ENCODE measurements at regions not wholly inside any gene's neighbourhood (a gene's known extent, or its start where the extent isn't known, plus 50 kb on each side); places are given as distances from the start of the nearest gene placed in this dataset.
"Not testable (repeated sequence)": the region's sequence is repeated elsewhere in the genome, so short reads cannot be mapped to it uniquely, and the experiment has no call there.

GRCh38 chr5:30498972-30499371 is 694.5 kb upstream of the CDH6 start:
- Mint-ChIP-seq H3K9me3 (peaks cover 23% of the 10 kb centered on the region), H3K4me1 (no peaks in the 10 kb centered on the region), H3K36me3 (ENCODE audit: insufficient read depth) (no peaks in the 10 kb centered on the region), H3K4me3 (no peak overlapping the region), H3K27me3 (no peaks in the 10 kb centered on the region), H3K27ac (ENCODE audit: low read depth) (no peak overlapping the region)
- DNase-seq (ENCODE audit: low spot score in 2 of 2): no peak
- no peak for ATAC-seq (replicated peaks; ENCODE audit: extremely low read depth, poor library complexity, severe bottlenecking)

DNA sequence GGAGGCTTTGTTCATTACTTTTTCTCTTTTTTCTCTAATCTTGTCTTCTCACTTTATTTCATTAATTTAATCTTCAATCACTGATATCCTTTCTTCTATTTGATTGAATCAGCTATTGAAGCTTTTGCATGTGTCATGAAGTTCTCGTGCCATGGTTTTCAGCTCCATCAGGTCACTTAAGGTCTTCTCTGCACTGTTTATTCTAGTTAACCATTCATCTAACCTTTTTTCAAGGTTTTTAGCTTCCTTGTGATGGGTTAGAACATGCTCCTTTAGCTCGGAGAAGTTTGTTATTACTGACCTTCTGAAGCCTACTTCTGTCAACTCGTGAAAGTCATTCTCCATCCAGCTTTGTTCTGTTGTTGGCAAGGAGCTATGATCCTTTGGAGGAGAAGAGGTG is 695.0 kb upstream of the CDH6 start:
- not testable (repeated sequence) for H3K27ac Mint-ChIP-seq (ENCODE audit: low read depth); H3K36me3 Mint-ChIP-seq (ENCODE audit: insufficient read depth); H3K27me3 Mint-ChIP-seq; DNase-seq (ENCODE audit: low spot score in 2 of 2); H3K4me3 Mint-ChIP-seq; ATAC-seq (replicated peaks; ENCODE audit: extremely low read depth, poor library complexity, severe bottlenecking); H3K4me1 Mint-ChIP-seq
- peaks cover 21% of the 10 kb centered on the region for H3K9me3 Mint-ChIP-seq

DNA sequence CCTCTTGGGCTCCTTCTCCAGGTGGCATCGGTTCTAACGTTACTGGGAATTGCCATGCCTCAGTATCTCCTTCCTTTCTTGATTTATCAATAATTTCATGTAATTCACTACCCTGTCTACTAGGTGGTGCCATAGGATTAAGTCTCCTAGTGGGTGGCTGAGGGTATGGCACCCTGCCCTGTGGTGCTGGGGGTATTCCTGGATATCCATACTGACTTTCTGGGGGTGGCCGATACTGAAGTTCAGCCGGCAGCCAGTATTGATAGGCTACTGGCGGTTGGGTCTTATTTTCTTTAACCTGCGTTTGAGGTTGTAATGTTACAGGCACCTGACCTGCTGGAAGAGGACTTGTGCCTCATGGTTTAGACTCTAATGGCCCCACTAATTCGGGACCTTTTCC is 699.4 kb upstream of the CDH6 start:
- not testable (repeated sequence) for H3K27ac Mint-ChIP-seq (ENCODE audit: low read depth); H3K36me3 Mint-ChIP-seq (ENCODE audit: insufficient read depth); H3K4me3 Mint-ChIP-seq; H3K27me3 Mint-ChIP-seq; DNase-seq (ENCODE audit: low spot score in 2 of 2); H3K4me1 Mint-ChIP-seq; ATAC-seq (replicated peaks; ENCODE audit: extremely low read depth, poor library complexity, severe bottlenecking)
- peaks cover 15% of the 10 kb centered on the region for H3K9me3 Mint-ChIP-seq

- no peak for ATAC-seq (replicated peaks; ENCODE audit: extremely low read depth, poor library complexity, severe bottlenecking)
Measured at GRCh38 chr5:30479104-30479503, 714.4 kb upstream of the CDH6 start.

GRCh38 chr5:30475429-30475828 is 718.1 kb upstream of the CDH6 start:
- Mint-ChIP-seq H3K9me3 (peaks cover 29% of the 10 kb centered on the region), H3K36me3 (ENCODE audit: insufficient read depth) (no peaks in the 10 kb centered on the region), H3K27ac (ENCODE audit: low read depth) (no peak overlapping the region), H3K27me3 (no peaks in the 10 kb centered on the region), H3K4me1 (no peaks in the 10 kb centered on the region), H3K4me3 (no peak overlapping the region)
- DNase-seq (ENCODE audit: low spot score in 2 of 2) (no peak), ATAC-seq (replicated peaks; ENCODE audit: extremely low read depth, poor library complexity, severe bottlenecking) (no peak)

More at GRCh38 chr5:30479104-30479503, 714.4 kb upstream of the CDH6 start:
- H3K4me1 Mint-ChIP-seq: no peaks in the 10 kb centered on the region
- no peaks in the 10 kb centered on the region for H3K27me3 Mint-ChIP-seq
- no peaks in the 10 kb centered on the region for H3K36me3 Mint-ChIP-seq (ENCODE audit: insufficient read depth)
- peaks cover 29% of the 10 kb centered on the region for H3K9me3 Mint-ChIP-seq
- H3K27ac Mint-ChIP-seq (ENCODE audit: low read depth): no peak overlapping the region
- no peak for DNase-seq (ENCODE audit: low spot score in 2 of 2)
- H3K4me3 Mint-ChIP-seq: no peak overlapping the region

DNA sequence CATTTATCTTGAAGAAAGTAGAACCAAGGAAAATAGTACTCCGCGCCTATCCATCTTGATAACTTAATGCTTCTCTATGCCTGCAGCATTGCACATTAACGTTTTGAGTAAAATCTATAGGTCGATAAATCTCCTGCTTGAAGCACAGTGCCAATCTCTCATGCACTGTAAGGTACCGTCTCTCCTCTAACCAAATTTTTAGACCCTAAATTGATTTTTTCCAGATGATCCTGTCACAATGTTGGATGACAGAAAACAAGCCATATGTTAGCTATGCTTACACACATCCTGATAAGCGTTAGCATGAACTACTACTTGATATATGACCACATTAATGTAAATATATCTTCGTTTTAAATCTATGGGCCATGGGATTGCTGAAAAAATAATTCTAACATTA is 723.8 kb upstream of the CDH6 start:
- Mint-ChIP-seq H3K9me3 (peaks cover 32% of the 10 kb centered on the region), H3K27ac (ENCODE audit: low read depth) (no peak overlapping the region), H3K27me3 (no peaks in the 10 kb centered on the region), H3K4me3 (no peak overlapping the region), H3K36me3 (ENCODE audit: insufficient read depth) (no peaks in the 10 kb centered on the region), H3K4me1 (no peaks in the 10 kb centered on the region)
- DNase-seq (ENCODE audit: low spot score in 2 of 2) (no peak), ATAC-seq (replicated peaks; ENCODE audit: extremely low read depth, poor library complexity, severe bottlenecking) (no peak)

DNA sequence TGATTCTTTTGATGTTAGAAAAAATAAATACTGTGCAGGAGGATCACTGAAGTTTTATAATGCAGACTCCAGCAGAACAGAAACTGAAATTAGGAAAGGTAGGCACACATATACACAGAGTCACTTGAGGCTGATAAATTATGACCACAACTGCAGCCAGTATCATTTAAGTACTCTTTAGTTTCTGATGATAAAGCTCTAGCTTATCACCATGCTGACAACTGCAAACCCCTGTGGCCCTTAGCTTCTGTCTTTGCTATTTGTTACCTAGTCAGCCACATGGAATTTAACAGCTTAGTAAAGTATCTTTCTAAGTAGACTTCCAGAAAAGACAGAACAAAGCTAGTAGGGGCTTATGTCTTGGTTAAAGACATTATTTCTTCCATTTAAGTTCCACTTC is 734.8 kb upstream of the CDH6 start:
- no peak overlapping the region for H3K27ac Mint-ChIP-seq (ENCODE audit: low read depth)
- no peak overlapping the region for H3K4me3 Mint-ChIP-seq
- H3K4me1 Mint-ChIP-seq: no peaks in the 10 kb centered on the region
- DNase-seq (ENCODE audit: low spot score in 2 of 2): no peak
- ATAC-seq (replicated peaks; ENCODE audit: extremely low read depth, poor library complexity, severe bottlenecking): no peak
- H3K27me3 Mint-ChIP-seq: no peaks in the 10 kb centered on the region
- no peaks in the 10 kb centered on the region for H3K36me3 Mint-ChIP-seq (ENCODE audit: insufficient read depth)
- peaks cover 15% of the 10 kb centered on the region for H3K9me3 Mint-ChIP-seq

DNA sequence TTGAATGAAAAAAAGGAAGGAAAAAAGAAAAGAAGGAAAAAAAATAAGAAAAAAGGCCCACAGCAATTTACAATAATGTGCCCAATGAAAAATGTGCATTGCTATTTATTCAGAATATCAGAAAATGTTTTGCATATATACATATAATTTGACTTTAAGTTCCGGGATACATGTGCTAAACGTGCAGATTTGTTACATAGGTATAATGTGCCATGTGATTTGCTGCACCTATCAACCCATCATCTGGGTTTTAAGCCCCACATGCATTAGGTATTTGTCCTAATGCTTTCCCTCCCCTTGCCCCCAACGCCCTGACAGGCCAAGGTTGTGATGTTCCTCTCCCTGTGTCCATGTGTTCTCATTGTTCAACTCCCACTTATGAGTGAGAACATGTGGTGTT is 738.0 kb upstream of the CDH6 start:
- H3K4me3 Mint-ChIP-seq; H3K27ac Mint-ChIP-seq (ENCODE audit: low read depth); H3K36me3 Mint-ChIP-seq (ENCODE audit: insufficient read depth); H3K4me1 Mint-ChIP-seq; DNase-seq (ENCODE audit: low spot score in 2 of 2); H3K27me3 Mint-ChIP-seq; ATAC-seq (replicated peaks; ENCODE audit: extremely low read depth, poor library complexity, severe bottlenecking): not testable (repeated sequence)
- peaks cover 31% of the 10 kb centered on the region for H3K9me3 Mint-ChIP-seq

DNA sequence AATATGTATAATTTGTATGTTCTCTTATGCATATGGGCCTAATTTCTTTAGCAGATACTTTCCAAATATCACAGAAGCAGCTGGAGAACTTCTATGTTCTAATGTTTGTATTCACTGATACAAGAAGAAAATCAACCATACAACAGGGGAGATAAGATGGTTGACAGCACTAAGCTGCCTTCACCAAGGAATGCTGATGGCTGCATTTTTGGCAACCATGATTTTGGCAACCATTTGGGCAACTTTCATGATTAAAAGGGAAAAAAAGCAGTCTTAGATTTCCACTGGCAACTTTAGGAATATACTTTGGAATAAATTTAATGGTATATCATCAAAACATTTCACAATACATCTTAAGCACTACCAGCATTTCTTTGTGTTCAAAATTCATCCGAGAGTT is 740.3 kb upstream of the CDH6 start:
- Mint-ChIP-seq H3K36me3 (ENCODE audit: insufficient read depth) (no peaks in the 10 kb centered on the region), H3K4me1 (no peaks in the 10 kb centered on the region)

DNA sequence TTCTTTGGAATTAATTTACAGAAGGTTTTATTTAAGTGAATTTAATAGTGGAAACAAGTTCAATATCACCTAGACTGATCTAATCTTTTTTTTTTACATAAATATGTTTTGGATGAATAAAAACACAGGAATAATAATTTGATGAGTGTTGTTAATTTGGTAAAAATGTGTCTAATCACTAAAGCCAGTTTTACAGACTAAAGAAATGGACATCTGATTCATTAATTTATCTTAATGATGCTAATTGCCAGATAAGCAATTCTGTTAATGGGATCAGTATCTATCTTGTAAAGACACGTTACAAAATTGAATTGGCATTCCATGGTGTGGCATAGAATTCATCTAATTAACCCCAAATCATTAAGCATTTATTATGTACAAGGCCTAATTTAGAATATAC is 743.3 kb upstream of the CDH6 start:
- Mint-ChIP-seq H3K27me3 (no peaks in the 10 kb centered on the region), H3K9me3 (peaks cover 30% of the 10 kb centered on the region), H3K4me1 (no peaks in the 10 kb centered on the region), H3K36me3 (ENCODE audit: insufficient read depth) (no peaks in the 10 kb centered on the region), H3K4me3 (no peak overlapping the region), H3K27ac (ENCODE audit: low read depth) (no peak overlapping the region)
- no peak for ATAC-seq (replicated peaks; ENCODE audit: extremely low read depth, poor library complexity, severe bottlenecking)
- DNase-seq (ENCODE audit: low spot score in 2 of 2): no peak

More for the DNA sequence above, 740.3 kb upstream of the CDH6 start:
- no peaks in the 10 kb centered on the region for H3K27me3 Mint-ChIP-seq
- ATAC-seq (replicated peaks; ENCODE audit: extremely low read depth, poor library complexity, severe bottlenecking): no peak
- H3K4me3 Mint-ChIP-seq: no peak overlapping the region
- no peak overlapping the region for H3K27ac Mint-ChIP-seq (ENCODE audit: low read depth)
- DNase-seq (ENCODE audit: low spot score in 2 of 2): no peak
- H3K9me3 Mint-ChIP-seq: peaks cover 34% of the 10 kb centered on the region

DNA sequence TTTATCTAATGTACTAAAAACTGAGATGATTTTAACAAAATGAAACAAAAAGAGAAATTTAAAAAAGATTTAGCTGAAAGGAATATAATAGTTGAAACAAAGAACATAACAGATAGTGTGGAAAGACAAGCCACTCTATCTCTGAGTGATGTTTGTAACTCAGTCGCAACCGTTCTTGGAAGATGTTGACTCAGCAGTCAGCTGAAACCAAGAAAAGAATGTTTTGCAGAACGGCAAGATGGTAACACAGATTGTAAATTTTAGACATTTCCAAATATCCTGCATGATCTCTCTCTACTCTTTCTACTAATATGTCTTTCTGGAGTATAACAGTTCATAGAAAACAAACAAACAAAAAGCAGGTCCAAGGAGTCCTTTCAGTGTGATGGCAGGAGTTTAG is 746.1 kb upstream of the CDH6 start:
- Mint-ChIP-seq H3K36me3 (ENCODE audit: insufficient read depth) (no peaks in the 10 kb centered on the region), H3K4me3 (no peak overlapping the region), H3K27ac (ENCODE audit: low read depth) (no peak overlapping the region), H3K27me3 (no peaks in the 10 kb centered on the region), H3K9me3 (peaks cover 32% of the 10 kb centered on the region), H3K4me1 (no peaks in the 10 kb centered on the region)
- DNase-seq (ENCODE audit: low spot score in 2 of 2): no peak
- no peak for ATAC-seq (replicated peaks; ENCODE audit: extremely low read depth, poor library complexity, severe bottlenecking)

DNA sequence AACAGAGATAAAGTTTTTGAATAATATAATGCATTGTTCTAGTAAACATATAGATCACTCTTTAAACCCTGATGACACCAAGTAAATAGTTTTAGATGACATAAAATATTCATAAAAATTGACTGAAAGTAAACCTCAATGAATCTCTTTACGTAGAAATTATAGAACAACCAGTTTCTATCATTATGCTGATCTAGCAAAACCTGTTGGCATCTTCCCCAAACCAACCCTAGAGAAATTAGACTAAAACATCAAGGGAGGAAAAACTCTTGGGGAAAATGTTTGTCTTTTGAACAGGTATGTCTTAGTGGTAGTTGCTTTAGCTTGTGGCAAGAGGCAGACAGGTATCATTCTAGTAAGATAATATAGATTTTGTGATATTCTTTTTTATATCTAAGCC is 747.0 kb upstream of the CDH6 start:
- H3K4me1 Mint-ChIP-seq: no peaks in the 10 kb centered on the region
- H3K4me3 Mint-ChIP-seq: no peak overlapping the region
- H3K27ac Mint-ChIP-seq (ENCODE audit: low read depth): no peak overlapping the region
- no peaks in the 10 kb centered on the region for H3K27me3 Mint-ChIP-seq
- ATAC-seq (replicated peaks; ENCODE audit: extremely low read depth, poor library complexity, severe bottlenecking) (no peak), DNase-seq (ENCODE audit: low spot score in 2 of 2) (no peak)
- H3K9me3 Mint-ChIP-seq: peaks cover 31% of the 10 kb centered on the region
- no peaks in the 10 kb centered on the region for H3K36me3 Mint-ChIP-seq (ENCODE audit: insufficient read depth)

GRCh38 chr5:30438785-30439184 is 754.7 kb upstream of the CDH6 start:
- H3K27ac Mint-ChIP-seq (ENCODE audit: low read depth): no peak overlapping the region
- ATAC-seq (replicated peaks; ENCODE audit: extremely low read depth, poor library complexity, severe bottlenecking): no peak
- H3K9me3 Mint-ChIP-seq: peaks cover 40% of the 10 kb centered on the region
- H3K36me3 Mint-ChIP-seq (ENCODE audit: insufficient read depth): no peaks in the 10 kb centered on the region
- no peaks in the 10 kb centered on the region for H3K4me1 Mint-ChIP-seq
- H3K4me3 Mint-ChIP-seq: no peak overlapping the region
- no peaks in the 10 kb centered on the region for H3K27me3 Mint-ChIP-seq
- no peak for DNase-seq (ENCODE audit: low spot score in 2 of 2)

DNA sequence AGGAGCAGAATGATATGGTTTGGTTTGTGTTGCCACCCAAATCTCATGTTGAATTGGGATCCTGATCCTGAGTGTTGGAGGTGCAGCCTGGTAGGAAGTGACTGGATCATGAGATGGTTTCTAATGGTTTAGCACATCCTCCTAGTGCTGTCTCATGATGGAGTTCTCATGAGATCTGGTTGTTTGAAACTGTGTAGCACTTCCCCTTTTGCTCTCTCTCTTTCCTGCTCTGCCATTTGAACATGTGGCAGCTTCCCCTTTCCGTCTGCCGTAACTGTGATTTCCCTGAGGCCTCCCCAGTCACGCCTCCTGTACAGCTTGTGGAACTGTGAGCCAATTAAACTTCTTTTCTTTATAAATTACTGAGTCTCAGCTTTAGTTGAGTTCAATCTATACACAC is 756.8 kb upstream of the CDH6 start:
- DNase-seq (ENCODE audit: low spot score in 2 of 2): no peak
- no peak for ATAC-seq (replicated peaks; ENCODE audit: extremely low read depth, poor library complexity, severe bottlenecking)
- Mint-ChIP-seq H3K36me3 (ENCODE audit: insufficient read depth) (no peaks in the 10 kb centered on the region), H3K4me3 (no peak overlapping the region), H3K27ac (ENCODE audit: low read depth) (no peak overlapping the region), H3K4me1 (no peaks in the 10 kb centered on the region), H3K27me3 (no peaks in the 10 kb centered on the region), H3K9me3 (peaks cover 34% of the 10 kb centered on the region)
